Tibial nerve (tissue), 4 donors: ENCODE measurements at regions not wholly inside any gene's neighbourhood (a gene's known extent, or its start where the extent isn't known, plus 50 kb on each side); places are given as distances from the start of the nearest gene placed in this dataset.

Experiments
- DNase-seq, 2 donors: peaks; one replicate each; pipeline ENCODE4 v3.0.0-alpha.2; 2019; ENCODE audit warnings: low spot score in 2 of 2
- H3K27ac ChIP-seq, 4 donors: fragments of 200-600 bp; sonication (generic) in 3 of 4; one replicate each; pipeline ENCODE4 v1.5.1; 2017 to 2019; ENCODE audit warnings: mild to moderate bottlenecking in 1 of 4
- H3K27me3 ChIP-seq, 2 donors: fragments of 200-600 bp; sonication (generic) in 1 of 2; one replicate each; pipeline versions ENCODE4 v1.5.1 to v1.6.0; 2017 to 2019
- H3K36me3 ChIP-seq, 3 donors: fragments of 200-600 bp; sonication (generic); one replicate each; pipeline ENCODE4 v1.5.1; 2018 to 2019
- H3K4me1 ChIP-seq, 4 donors: fragments of 200-600 bp; sonication (generic) in 3 of 4; one replicate each; pipeline ENCODE4 v1.5.1; 2017 to 2019
- H3K4me3 ChIP-seq, 4 donors: fragments of 200-600 bp; sonication (generic) in 3 of 4; one replicate each; pipeline ENCODE4 v1.5.1; 2017 to 2019; ENCODE audit warnings: mild to moderate bottlenecking in 1 of 4, moderate library complexity in 1 of 4
- H3K9me3 ChIP-seq, 4 donors: fragments of 200-600 bp; sonication (generic) in 3 of 4; one replicate each; pipeline ENCODE4 v1.5.1; 2017 to 2019
- EP300 ChIP-seq, 2 donors: sonication (generic); formaldehyde crosslinking; IDR thresholded peaks; one replicate each; pipeline ENCODE4 v1.6.1; 2017; ENCODE audit warnings: antibody characterized with exemption in 2 of 2, mild to moderate bottlenecking in 1 of 2
- POLR2A ChIP-seq, 2 donors: fragments of 450-650 bp; IDR thresholded peaks; one replicate each; pipeline ENCODE4 v1.6.1; 2017; ENCODE audit warnings: antibody characterized with exemption in 2 of 2, mild to moderate bottlenecking in 2 of 2, moderate library complexity in 2 of 2
- WGBS, 2 donors: methylation state at CpG; one replicate each; pipeline ENCODE4 v1.1.5; 2018; 5-methylcytosine and 5-hydroxymethylcytosine counted together
- TF ChIP-seq, protein P1 (sequence below), 5 experiments: fragments of 200-600 bp in 3 of 5; fragments of 450-650 bp in 2 of 5; sonication (generic) in 3 of 5; IDR thresholded peaks; one replicate each; pipeline ENCODE4 v1.5.1; 2016 to 2019; ENCODE audit warnings: antibody characterized with exemption in 5 of 5, mild to moderate bottlenecking in 3 of 5, moderate library complexity in 2 of 5

DNA sequence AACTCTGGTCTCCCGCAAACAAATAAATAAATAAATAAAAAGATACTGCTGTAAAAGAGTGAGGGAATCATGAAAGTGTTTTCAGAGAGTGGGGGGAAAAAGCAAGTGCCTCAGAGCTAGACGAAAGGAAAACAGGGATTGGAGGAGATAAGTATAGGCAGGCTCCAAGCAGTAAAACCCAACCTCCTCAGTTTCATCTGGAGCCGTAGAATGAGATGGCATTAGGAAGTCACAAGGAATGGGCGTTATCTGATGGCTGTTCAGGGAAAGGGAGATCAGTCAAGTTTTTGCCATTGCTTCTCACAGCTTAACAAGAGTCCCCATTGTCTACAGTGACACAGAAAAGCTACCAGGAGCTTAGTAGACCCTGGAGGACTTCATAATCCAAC is 451.5 kb upstream of the PPP2R3A start:
- 58 to 62% methylated on average over 4 of the region's 4 CpGs for WGBS, 2 donors

DNA sequence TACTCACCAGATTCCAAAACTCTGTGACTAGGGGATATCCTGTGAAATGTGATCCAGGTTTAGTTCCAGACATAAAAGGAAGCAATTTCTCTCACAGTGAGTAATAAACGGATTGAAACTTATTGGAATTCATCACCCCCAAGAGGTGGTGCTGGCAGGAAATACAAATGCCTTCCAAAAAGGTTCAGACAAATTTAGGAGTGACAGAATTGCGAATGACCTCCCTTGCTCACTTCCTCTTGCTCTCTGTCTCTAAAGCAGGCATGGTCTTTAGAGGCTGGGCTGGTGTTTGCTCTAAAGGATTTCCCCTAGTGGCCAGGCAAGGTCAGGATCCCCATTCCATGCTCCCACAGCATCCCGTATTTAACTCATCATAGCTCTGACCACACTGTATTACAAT is 449.4 kb upstream of the PPP2R3A start:
- Histone ChIP-seq H3K4me1 (no peaks in the 10 kb centered on the region), H3K36me3 (no peaks in the 10 kb centered on the region), H3K27ac (no peak overlapping the region), H3K9me3 (no peaks in the 10 kb centered on the region), H3K4me3 (no peak overlapping the region), H3K27me3 (no peaks in the 10 kb centered on the region)
- TF ChIP-seq EP300 (IDR thresholded peaks at IDR 0.05) (no peak), POLR2A (IDR thresholded peaks at IDR 0.05) (no peak)
- TF ChIP-seq, protein P1, sequence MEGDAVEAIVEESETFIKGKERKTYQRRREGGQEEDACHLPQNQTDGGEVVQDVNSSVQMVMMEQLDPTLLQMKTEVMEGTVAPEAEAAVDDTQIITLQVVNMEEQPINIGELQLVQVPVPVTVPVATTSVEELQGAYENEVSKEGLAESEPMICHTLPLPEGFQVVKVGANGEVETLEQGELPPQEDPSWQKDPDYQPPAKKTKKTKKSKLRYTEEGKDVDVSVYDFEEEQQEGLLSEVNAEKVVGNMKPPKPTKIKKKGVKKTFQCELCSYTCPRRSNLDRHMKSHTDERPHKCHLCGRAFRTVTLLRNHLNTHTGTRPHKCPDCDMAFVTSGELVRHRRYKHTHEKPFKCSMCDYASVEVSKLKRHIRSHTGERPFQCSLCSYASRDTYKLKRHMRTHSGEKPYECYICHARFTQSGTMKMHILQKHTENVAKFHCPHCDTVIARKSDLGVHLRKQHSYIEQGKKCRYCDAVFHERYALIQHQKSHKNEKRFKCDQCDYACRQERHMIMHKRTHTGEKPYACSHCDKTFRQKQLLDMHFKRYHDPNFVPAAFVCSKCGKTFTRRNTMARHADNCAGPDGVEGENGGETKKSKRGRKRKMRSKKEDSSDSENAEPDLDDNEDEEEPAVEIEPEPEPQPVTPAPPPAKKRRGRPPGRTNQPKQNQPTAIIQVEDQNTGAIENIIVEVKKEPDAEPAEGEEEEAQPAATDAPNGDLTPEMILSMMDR (IDR thresholded peaks at IDR 0.05), result no peak
- 14 to 21% methylated on average over 3 of the region's 3 CpGs for WGBS, 2 donors
- no peak for DNase-seq

More for the DNA sequence above, 451.5 kb upstream of the PPP2R3A start:
- TF ChIP-seq EP300 (IDR thresholded peaks at IDR 0.05) (no peak), POLR2A (IDR thresholded peaks at IDR 0.05) (no peak)
- TF ChIP-seq, protein P1 (IDR thresholded peaks at IDR 0.05), result no peak
- DNase-seq, result no peak
- Histone ChIP-seq H3K36me3 (no peaks in the 10 kb centered on the region), H3K9me3 (peaks cover 0 to 4% (median 0%) of the 10 kb centered on the region in 4 donors), H3K27me3 (no peaks in the 10 kb centered on the region), H3K4me3 (no peak overlapping the region), H3K4me1 (no peaks in the 10 kb centered on the region), H3K27ac (no peak overlapping the region)

DNA sequence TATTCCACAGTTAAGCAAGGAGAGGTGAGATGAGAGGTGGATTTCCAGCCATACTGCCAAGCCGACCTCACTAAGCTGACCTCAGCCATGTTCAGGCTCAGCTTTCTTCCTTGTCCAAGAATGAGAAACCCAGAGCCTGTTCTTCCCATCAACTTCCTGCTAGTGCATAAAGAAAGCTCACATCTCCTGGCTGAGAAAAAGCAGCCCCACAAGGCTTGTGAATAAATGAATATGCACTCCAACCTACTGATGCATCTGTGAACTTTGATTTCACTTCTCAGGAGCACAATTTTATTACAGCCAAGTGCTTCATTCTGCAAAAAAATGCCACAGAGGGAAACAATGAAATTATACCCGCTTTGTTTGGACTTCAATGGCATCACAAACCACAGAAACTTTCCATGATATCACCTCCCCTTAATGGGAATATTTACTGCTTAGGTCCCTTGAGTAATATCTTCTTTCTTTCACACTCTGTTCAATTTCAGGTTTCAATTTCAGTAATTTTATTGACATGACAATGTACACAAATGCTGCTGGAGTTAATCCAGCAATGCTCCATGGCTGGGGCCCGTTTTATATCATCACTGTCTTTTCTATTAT is 437.0 kb upstream of the PPP2R3A start:
- Histone ChIP-seq H3K27ac (no peak overlapping the region), H3K9me3 (no peaks in the 10 kb centered on the region), H3K4me3 (no peak overlapping the region), H3K27me3 (no peaks in the 10 kb centered on the region), H3K36me3 (no peaks in the 10 kb centered on the region), H3K4me1 (no peaks in the 10 kb centered on the region)
- TF ChIP-seq POLR2A (IDR thresholded peaks at IDR 0.05) (no peak), EP300 (IDR thresholded peaks at IDR 0.05) (no peak)
- TF ChIP-seq, protein P1 (IDR thresholded peaks at IDR 0.05), result no peak
- DNase-seq, result no peak
- 38 to 44% methylated on average over 3 of the region's 3 CpGs for WGBS, 2 donors

DNA sequence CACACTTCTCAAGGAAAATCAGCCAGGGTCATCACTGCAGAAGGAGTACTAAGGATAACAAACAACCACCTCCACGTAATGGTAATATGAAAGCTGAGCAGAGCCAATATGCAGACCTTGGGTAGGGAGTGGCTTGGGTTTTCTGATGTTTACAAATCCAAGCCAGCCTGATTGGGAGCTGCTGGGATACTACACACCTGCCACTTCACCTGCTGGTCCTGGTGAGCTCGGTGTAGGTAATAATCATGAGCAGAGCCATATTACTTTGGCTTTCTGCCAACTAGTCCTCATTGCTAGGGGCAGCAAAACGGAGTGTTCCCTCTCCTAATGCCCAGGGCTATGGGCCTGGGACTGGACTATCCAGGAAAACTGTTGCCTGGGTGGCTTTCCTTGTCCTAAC is 433.5 kb upstream of the PPP2R3A start:
- no peak overlapping the region for H3K4me3 ChIP-seq
- peaks cover 0 to 11% (median 0%) of the 10 kb centered on the region in 4 donors for H3K9me3 ChIP-seq
- no peaks in the 10 kb centered on the region for H3K4me1 ChIP-seq
- no peak for DNase-seq
- H3K27ac ChIP-seq, result no peak overlapping the region
- WGBS, 2 donors, result 58 to 66% methylated on average over 3 of the region's 3 CpGs
- H3K36me3 ChIP-seq, result no peaks in the 10 kb centered on the region
- TF ChIP-seq POLR2A (IDR thresholded peaks at IDR 0.05), result no peak
- TF ChIP-seq, protein P1 (IDR thresholded peaks at IDR 0.05), result no peak
- TF ChIP-seq EP300 (IDR thresholded peaks at IDR 0.05), result no peak
- H3K27me3 ChIP-seq, result no peaks in the 10 kb centered on the region

DNA sequence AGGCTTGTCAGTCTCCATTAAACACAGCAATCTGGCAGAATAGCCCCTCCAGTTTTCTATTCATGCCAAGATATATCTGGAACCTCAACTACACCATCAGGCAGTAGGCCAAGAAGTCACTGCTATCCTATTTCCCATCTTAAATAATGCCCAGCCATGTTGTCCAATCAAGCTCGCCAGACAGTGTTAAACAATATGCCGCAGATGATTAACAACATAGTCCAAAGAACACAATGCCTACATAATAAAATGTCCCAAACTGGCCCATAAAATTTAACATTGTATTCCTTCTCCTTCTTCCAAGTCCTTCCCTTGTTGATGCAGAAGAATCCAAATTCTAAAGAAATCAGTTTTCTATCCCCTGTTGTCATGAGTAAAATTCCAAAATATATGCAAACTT is 427.4 kb upstream of the PPP2R3A start:
- no peak overlapping the region for H3K4me3 ChIP-seq
- H3K36me3 ChIP-seq, result no peaks in the 10 kb centered on the region
- no peak for DNase-seq
- TF ChIP-seq, protein P1 (IDR thresholded peaks at IDR 0.05), result no peak
- TF ChIP-seq POLR2A (IDR thresholded peaks at IDR 0.05), result no peak
- no peak for TF ChIP-seq EP300 (IDR thresholded peaks at IDR 0.05)
- 72 to 79% methylated on average over 2 of the region's 2 CpGs for WGBS, 2 donors
- no peaks in the 10 kb centered on the region for H3K4me1 ChIP-seq
- H3K27me3 ChIP-seq, result no peaks in the 10 kb centered on the region
- H3K9me3 ChIP-seq, result peaks cover 0 to 11% (median 0%) of the 10 kb centered on the region in 4 donors
- no peak overlapping the region for H3K27ac ChIP-seq
